IPS-20b (cell line): ENCODE measurements at regions not wholly inside any gene's neighbourhood (a gene's known extent, or its start where the extent isn't known, plus 50 kb on each side); places are given as distances from the start of the nearest gene placed in this dataset.
A peak's percentile ranks its signal among the peaks of the same experiment; 100 is the strongest.

ENCODE experiments used
- H3K27ac ChIP-seq: one replicate; pipeline ENCODE4 v1.5.1; 2013; ENCODE audit warnings: low read length
- H3K27me3 ChIP-seq: 2 replicates; pipeline ENCODE4 v1.6.1; 2013; ENCODE audit warnings: mild to moderate bottlenecking, low read length, inconsistent platforms; ENCODE audit not compliant: insufficient read depth
- H3K36me3 ChIP-seq: 2 replicates; pipeline ENCODE4 v1.6.1; 2013; ENCODE audit warnings: low read depth, mild to moderate bottlenecking, inconsistent platforms, low read length, moderate library complexity; ENCODE audit not compliant: insufficient read depth
- H3K4me1 ChIP-seq: 2 replicates; pipeline ENCODE4 v1.6.1; 2013; ENCODE audit warnings: mild to moderate bottlenecking, control low read depth, inconsistent platforms, low read length, moderate library complexity; ENCODE audit not compliant: insufficient read depth
- H3K4me3 ChIP-seq: 2 replicates; pipeline ENCODE4 v1.5.1; 2013; ENCODE audit warnings: mild to moderate bottlenecking, low read length, inconsistent platforms
- H3K9ac ChIP-seq: 2 replicates; pipeline ENCODE4 v1.6.1; 2013; ENCODE audit warnings: low read depth, mild to moderate bottlenecking, inconsistent platforms, low read length, moderate library complexity
- H3K9me3 ChIP-seq: 2 replicates; pipeline ENCODE4 v1.6.1; 2013; ENCODE audit warnings: mild to moderate bottlenecking, low read depth, low read length, inconsistent platforms; ENCODE audit not compliant: insufficient read depth

DNA sequence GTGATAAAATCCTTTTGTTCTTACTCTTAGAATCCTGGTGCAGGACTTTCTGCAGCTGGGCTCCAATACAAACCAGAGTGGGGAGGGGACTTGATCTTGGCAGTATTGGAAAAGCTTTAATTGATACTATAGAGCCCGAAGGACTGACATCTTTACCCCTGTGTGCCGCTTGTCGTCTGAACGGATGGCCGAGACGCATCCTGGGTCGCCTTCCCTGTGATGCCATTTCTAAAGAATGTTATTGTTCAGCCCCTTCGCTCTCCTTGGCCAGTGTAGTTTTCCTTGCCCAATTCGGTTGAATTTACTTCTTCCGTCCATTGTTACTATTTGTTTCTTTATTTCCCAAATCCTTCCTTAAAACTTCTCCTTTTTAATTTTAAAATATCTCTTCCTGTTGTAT is 80.9 kb downstream of the CLDN34 start:
- Histone ChIP-seq H3K4me1 (peaks cover 33% of the 10 kb centered on the region), H3K9me3 (no peaks in the 10 kb centered on the region), H3K27me3 (no peaks in the 10 kb centered on the region), H3K27ac (no peak overlapping the region), H3K36me3 (no peaks in the 10 kb centered on the region), H3K4me3 (no peak overlapping the region), H3K9ac (peak overlapping the region; percentile 41; the same call in 1 of the 2 replicates)

DNA sequence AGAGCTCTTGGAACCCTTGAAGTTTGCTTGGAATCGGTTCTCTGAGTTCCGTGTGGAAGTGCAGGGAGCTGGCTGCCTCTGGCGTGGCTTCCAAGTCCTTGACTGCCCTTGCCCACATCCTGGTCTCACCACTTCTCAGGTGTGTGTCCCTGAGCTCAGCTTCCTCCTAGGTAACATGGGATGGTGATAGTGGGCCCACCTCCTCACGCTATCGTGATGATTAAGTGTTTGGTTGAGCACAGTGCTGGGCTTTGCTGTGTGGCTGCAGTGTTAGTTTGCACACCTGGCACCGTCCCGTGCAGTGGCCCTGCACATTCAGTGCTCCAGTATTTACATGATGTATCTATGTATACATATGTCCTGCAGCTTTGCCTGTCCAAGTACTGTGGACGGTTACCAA is 81.5 kb downstream of the CLDN34 start:
- Histone ChIP-seq H3K4me1 (peaks cover 33% of the 10 kb centered on the region), H3K9ac (no peak overlapping the region), H3K27me3 (no peaks in the 10 kb centered on the region), H3K9me3 (no peaks in the 10 kb centered on the region), H3K36me3 (no peaks in the 10 kb centered on the region), H3K27ac (peak overlapping the region; percentile 30), H3K4me3 (no peak overlapping the region)

DNA sequence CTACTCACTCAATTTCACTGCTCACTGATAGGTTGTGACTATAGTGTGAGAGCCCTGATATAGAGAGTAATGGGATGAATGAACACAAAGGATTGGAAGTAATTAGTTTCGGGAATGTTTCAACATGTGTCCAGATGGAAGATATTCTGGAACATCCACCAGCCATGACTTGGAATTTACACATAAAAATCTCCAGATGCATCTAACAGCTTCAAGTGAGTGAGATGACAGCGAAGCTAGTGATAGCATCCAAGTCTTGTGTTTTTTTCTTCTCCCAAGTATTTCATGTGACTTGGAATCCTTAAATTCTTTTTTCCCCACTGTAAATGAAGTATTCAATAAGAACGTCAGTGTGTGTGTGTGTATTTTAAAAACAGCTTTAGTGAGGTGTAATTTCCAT is 82.1 kb downstream of the CLDN34 start:
- H3K9me3 ChIP-seq: no peaks in the 10 kb centered on the region
- no peak overlapping the region for H3K4me3 ChIP-seq
- H3K27me3 ChIP-seq: no peaks in the 10 kb centered on the region
- H3K4me1 ChIP-seq: peaks cover 33% of the 10 kb centered on the region
- H3K27ac ChIP-seq: peak overlapping the region; percentile 92
- H3K9ac ChIP-seq: no peak overlapping the region
- H3K36me3 ChIP-seq: no peaks in the 10 kb centered on the region

DNA sequence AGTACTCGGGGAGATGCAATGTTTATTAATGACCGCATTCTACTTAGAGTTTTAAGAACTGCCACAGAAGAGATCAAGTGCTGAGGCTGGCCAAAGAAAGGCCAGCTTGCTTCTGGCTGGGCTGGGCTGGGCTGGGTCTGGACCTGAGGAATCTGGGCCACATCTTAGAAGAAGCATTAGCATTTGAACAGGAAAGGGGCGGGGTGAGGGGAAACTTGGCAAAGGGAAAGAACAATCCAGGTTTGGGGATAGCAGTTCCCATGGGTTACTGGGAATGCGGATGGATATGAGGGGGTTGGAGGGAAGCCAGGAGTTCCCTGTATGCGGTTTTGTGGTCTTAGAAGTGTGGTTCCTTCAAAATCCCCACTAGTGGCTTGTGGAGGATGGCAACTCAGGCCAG is 83.3 kb downstream of the CLDN34 start:
- peak overlapping the region; percentile 64; the same call in 1 of the 2 replicates for H3K9ac ChIP-seq
- H3K4me1 ChIP-seq: peaks cover 33% of the 10 kb centered on the region
- H3K27me3 ChIP-seq: no peaks in the 10 kb centered on the region
- no peak overlapping the region; the same call in 1 of the 2 replicates for H3K4me3 ChIP-seq
- no peaks in the 10 kb centered on the region for H3K9me3 ChIP-seq
- no peaks in the 10 kb centered on the region for H3K36me3 ChIP-seq
- peak overlapping the region; percentile 92 for H3K27ac ChIP-seq

DNA sequence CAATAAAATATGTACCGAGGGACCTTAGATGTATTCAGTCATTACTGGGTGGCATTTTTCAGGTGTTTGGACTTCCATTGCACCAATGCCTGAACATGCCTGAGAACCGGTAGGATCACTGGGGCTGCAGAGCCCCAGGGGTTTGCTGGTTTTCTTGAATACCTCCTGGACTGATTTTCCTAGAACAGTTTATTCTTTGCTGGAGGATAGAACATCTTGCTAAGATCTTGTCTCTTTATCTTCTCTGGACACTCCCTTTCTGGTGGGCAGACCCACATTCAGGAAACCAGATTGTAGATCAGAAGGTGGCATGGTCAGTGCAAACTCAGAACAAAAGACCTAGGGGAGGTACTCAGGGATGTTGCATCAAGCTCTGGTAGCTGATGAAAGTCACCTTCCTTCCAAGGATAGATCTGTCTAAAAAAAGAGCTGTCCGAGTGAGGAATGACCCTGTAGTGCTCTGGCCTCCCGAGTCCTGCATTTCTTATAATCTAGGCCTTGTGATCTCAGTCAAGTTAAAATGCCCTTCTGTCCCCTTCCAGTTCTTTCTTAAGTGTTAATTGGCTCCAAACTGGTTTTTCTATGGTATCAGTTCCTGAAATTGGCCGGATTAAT is 84.8 kb downstream of the CLDN34 start:
- Histone ChIP-seq H3K9ac (no peak overlapping the region), H3K36me3 (no peaks in the 10 kb centered on the region), H3K27me3 (no peaks in the 10 kb centered on the region), H3K9me3 (no peaks in the 10 kb centered on the region), H3K4me1 (peaks cover 33% of the 10 kb centered on the region), H3K4me3 (no peak overlapping the region), H3K27ac (no peak overlapping the region)

DNA sequence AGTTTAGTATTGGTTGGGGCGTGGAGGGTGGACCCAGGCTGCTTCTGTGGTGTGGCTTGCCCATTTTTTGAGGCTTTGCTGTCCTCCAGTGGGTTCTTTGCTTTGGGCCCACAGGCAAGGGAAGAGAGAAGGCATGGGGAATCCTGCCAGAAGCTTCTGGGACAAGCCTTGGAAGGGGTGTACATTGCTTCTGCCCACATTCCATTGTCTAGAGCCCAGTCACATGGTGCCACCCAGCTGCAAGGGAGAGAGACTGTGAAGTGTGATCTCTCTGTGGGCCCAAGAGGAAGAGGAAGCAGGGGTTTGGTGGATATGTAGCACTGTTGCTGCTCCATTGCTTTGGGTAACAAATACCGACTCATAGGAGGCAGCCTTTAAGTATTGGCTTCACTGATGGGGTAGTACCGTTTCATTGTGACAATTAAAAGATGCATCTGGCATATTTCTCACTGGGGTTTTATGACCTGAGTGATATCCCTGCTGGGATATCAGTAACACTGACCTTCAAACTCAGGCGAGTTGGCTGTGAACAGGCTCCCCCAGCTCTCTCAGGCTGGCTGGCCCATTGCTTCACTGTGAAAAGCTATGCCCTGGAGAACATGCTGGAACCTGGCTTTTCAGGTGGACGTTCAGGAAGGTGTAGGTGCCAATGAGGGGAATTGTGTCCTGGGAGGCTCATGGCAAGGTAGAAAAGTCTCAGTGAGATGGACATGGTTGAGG is 85.9 kb downstream of the CLDN34 start:
- Histone ChIP-seq H3K9me3 (no peaks in the 10 kb centered on the region), H3K27ac (no peak overlapping the region), H3K4me3 (no peak overlapping the region), H3K36me3 (no peaks in the 10 kb centered on the region), H3K9ac (no peak overlapping the region), H3K4me1 (peaks cover 27% of the 10 kb centered on the region), H3K27me3 (no peaks in the 10 kb centered on the region)

DNA sequence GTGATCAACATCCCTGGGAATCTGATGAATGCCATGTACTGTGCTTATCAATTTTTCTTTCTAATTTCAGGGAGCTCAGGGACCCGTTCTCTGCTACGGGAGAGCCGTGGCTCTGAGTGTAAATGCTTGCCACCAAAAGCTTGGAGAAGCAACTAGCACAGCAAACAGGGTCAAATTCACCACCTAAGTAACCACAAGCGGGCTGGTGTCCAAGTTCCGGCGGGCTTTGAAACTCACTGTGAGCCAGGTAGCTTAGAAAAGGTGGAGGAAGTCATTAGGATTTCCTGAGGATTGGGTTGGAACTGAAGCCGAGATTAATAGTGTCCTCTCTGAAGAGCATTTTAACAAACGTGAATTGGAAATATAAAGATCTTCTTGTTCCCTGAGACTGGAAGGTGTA is 87.2 kb downstream of the CLDN34 start:
- no peak overlapping the region for H3K4me3 ChIP-seq
- no peaks in the 10 kb centered on the region for H3K36me3 ChIP-seq
- no peak overlapping the region for H3K27ac ChIP-seq
- H3K27me3 ChIP-seq: no peaks in the 10 kb centered on the region
- no peaks in the 10 kb centered on the region for H3K9me3 ChIP-seq
- peaks cover 18% of the 10 kb centered on the region for H3K4me1 ChIP-seq
- no peak overlapping the region for H3K9ac ChIP-seq

DNA sequence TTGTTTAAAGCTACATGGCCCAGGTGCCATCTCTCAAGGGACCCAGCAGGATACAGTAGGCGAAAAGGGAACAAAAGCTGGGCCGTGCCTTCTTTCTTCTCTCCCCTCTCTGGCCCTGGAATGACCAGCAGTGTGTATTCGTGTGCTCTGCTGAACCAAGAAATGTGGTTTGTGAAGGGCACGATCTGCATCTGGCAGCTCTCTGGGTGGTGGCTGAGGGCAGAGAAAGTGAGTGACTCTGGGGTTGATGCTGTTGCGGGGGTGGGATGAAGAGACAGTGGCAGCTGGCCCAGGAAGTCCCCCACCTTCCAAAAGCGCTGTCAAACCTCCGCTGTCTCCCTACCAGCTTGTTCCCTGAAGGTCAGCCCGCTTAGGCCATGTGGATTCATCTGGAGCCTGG is 88.3 kb downstream of the CLDN34 start:
- Histone ChIP-seq H3K4me1 (peaks cover 8% of the 10 kb centered on the region; the same call in 1 of the 2 replicates), H3K27ac (no peak overlapping the region)

DNA sequence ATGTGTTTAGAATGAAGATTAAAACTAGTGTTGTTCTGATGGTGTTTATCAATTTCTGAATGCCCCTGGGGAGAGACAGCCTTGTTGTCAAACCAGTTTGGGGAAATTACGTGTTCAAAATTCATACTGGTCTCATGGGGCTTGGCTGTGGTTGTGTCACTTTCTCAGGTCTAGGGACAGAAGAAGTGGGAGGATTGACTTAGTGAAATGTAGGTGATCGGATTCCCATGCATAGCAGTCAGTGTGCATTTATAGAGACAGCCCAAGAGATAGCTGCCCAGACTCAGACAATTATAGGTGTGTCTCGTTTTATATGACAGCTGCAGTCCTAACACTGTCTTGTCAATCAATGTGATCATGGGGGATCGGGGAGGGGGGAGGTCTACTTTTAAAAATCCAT is 94.4 kb upstream of the CLCN4 start:
- Histone ChIP-seq H3K4me1 (peaks cover 10% of the 10 kb centered on the region), H3K4me3 (no peak overlapping the region), H3K27me3 (no peaks in the 10 kb centered on the region), H3K36me3 (peaks cover 11% of the 10 kb centered on the region), H3K9me3 (no peaks in the 10 kb centered on the region), H3K27ac (no peak overlapping the region), H3K9ac (no peak overlapping the region)

More for the DNA sequence above, 88.3 kb downstream of the CLDN34 start:
- Histone ChIP-seq H3K4me3 (no peak overlapping the region), H3K9me3 (no peaks in the 10 kb centered on the region), H3K36me3 (no peaks in the 10 kb centered on the region), H3K27me3 (no peaks in the 10 kb centered on the region), H3K9ac (no peak overlapping the region)

DNA sequence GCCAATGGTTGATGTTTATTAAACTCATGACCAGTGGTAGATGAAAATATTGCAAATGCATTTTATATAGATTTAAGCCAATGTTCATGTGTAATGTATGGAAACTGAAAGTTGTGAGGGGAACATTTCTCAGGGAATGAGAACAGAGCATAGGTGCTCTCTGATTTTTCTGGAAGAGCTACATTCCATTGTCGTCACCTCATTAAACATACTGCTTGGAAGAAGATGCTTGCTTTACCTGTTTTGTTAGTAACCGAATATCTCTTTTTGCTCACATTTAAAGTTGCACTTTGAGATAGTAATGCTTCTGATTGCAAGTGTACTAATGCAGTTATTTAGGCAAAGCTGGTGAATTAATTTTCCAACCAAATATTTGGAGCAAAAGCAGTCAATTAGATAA is 93.8 kb upstream of the CLCN4 start:
- Histone ChIP-seq H3K36me3 (peaks cover 17% of the 10 kb centered on the region), H3K4me1 (peaks cover 10% of the 10 kb centered on the region), H3K4me3 (no peak overlapping the region), H3K9ac (no peak overlapping the region), H3K9me3 (no peaks in the 10 kb centered on the region), H3K27ac (no peak overlapping the region), H3K27me3 (no peaks in the 10 kb centered on the region)

DNA sequence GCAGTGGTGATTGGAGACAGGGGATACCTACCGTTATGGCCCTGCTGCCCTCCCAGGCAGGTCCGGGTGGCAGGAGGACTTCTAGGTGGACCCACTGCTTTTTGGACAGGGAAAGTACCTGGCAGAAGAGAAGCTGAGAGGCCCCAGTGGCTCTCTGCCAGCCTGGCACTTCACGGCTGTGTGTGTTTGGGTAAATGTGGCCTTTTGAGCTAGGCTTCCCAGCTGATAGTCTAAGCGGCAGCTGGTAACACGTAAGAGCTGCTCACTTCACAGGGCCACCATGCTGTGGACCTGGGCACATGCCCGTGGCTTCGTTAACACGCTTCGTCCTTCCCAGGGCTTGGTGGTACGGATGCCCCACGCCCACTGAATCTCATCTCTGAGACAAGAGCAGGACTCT is 92.0 kb upstream of the CLCN4 start:
- Histone ChIP-seq H3K4me3 (no peak overlapping the region), H3K4me1 (peaks cover 10% of the 10 kb centered on the region), H3K27me3 (no peaks in the 10 kb centered on the region), H3K9ac (no peak overlapping the region), H3K9me3 (no peaks in the 10 kb centered on the region), H3K36me3 (peaks cover 29% of the 10 kb centered on the region), H3K27ac (no peak overlapping the region)

DNA sequence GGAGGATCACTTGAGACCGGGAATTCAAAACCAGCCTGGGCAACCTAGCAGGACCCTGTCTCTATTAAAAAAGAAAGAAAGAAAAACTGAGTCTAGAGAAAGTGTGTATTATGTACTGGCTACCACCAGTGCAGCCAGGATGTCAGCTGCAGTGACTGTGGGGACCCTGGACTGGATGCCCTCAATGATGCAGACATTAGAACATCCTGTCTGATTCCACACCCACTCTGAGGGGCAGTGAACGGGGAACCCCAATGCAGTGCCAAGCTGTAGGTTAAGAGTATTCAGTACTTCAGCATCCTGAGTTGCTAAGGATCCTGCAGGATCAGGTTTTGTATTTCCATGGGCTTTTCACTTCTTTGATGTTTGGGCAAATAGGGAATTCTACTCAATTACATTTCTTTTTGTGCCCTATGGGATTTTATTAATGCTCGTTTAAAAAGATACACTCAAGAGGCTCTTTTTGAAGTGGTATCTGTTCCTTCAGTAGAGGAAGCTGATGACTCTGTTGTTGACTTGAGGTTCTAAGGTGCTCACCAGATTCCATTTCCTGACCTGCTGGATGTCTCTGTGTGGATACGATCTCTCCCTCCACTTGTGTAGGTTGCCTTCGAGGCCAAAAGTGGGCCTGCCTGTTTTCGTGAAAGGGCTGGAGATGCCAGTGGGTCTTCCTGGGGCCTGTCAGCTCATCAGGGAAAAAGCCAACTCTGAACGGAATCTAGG is 85.9 kb upstream of the CLCN4 start:
- Histone ChIP-seq H3K27me3 (no peaks in the 10 kb centered on the region), H3K4me3 (no peak overlapping the region), H3K27ac (no peak overlapping the region), H3K36me3 (peaks cover 38% of the 10 kb centered on the region), H3K4me1 (no peaks in the 10 kb centered on the region; the same call in 1 of the 2 replicates), H3K9ac (no peak overlapping the region), H3K9me3 (no peaks in the 10 kb centered on the region)
